GM19239 (cell line): ENCODE measurements at regions not wholly inside any gene's neighbourhood (a gene's known extent, or its start where the extent isn't known, plus 50 kb on each side); places are given as distances from the start of the nearest gene placed in this dataset.

Experiments used
- DNase-seq: peaks from one replicate; pipeline ENCODE4 v3.0.0; 2011; ENCODE audit warnings: low spot score; ENCODE audit not compliant: insufficient read length
- FAIRE-seq: peaks from 2 replicates; lab custom pipeline; 2011; peaks lifted over from hg19 to GRCh38; lab: Jason Lieb, UNC

DNA sequence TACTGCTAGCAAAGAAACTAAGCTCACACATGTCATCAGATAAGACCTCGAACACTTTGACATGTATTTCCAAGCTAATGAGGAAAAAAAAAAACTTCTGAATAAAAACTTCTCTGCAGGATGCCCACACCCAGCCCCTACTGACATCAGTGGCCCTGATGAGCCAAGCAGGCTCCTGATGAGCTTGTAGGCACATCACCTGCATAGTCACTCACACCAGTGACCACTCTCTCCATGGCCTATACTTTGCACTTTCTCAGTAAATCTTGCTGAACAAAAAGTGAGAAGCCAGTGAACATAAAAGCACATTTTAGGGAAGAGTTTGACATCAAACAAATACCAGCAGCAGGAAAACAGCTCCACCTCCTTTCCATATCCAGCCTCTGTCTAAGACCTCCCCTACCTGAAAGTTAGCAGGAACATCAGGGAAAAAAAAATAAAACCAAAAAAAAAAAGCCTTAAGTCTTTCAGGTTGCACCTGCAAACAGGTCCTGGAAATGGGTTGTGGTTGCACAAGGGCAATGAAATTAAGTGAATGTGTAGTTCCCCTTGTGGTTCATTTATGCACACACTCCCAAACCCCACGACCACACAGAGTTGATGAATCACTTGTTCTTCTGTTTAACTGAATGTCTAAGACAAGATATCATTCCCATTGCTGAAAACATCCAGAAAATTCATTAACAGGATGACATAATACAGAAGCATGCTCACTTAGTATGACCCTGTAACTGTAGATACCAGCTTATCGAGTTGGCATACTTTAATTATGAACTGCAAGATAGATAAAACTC is 205.2 kb upstream of the PDE1C start:
- DNase-seq (no peak), FAIRE-seq (no peak)

GRCh38 chr7:32273297-32273696 is 203.1 kb upstream of the PDE1C start:
- FAIRE-seq (no peak), DNase-seq (no peak)

DNA sequence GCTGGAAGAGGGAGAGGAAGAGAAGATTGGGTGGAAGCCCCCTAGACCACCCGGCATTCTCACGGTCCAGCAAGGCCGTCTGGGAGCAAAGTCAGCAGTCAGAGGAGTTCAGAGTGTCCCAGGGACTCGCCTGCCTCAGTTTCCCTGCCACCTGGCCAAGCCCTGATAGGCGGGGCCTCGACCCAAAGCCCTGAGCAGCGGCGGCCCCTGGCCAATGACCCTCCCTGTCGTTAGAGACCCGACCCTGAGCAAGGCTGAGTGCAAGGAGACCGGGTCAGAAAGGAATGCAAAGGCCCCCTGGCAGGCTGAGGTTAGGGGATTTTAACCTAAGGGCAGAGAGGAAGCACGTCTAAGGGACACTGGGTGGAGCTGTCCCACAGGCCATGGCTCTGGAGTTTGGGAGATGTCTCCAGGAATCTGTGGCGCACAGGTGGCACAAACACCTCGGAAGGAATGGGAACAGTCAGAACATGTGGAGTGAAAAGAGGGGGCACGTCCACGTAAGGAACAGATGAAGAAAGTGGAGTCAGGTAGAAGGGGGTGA is 196.8 kb upstream of the PDE1C start:
- FAIRE-seq (no peak), DNase-seq (no peak)

DNA sequence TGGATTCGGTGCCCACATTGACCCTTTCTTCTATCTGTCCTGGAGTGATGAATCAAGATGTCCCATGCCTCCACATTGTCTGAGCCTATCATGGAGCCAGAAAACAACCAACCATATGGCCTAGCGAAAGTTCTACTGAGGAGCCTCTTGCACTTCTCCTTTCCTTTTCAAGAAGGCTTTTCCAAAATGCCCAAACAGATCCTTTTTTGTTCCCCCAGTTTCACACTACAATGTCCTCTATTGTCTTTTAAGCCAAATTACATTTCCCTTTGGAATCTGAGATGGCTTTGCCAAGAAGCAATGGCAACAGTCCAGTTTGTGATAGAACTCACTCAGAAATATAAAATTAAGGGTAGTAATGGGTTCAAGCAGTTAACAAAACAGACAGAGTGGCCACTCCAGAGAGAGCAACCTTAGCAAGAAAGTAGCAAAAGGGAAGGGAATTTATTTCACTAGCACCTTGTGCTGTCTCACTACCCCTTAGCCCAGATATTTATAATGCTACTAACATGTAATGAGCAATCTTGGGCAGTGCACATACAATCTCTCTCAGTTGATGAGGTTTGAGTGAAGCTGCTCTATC is 194.6 kb upstream of the PDE1C start:
- FAIRE-seq (no peak), DNase-seq (no peak)

- no peak for FAIRE-seq
- no peak for DNase-seq
Measured at GRCh38 chr7:32263611-32264010, 193.4 kb upstream of the PDE1C start.

- no peak for DNase-seq
Measured at GRCh38 chr7:32262315-32262714, 192.1 kb upstream of the PDE1C start.

GRCh38 chr7:32259931-32260596 is 189.9 kb upstream of the PDE1C start:
- FAIRE-seq (peak; percentile 69), DNase-seq (peak; percentile 19)

More at GRCh38 chr7:32262315-32262714, 192.1 kb upstream of the PDE1C start:
- FAIRE-seq = no peak

GRCh38 chr7:32258265-32258664 is 188.1 kb upstream of the PDE1C start:
- DNase-seq (no peak), FAIRE-seq (no peak)

DNA sequence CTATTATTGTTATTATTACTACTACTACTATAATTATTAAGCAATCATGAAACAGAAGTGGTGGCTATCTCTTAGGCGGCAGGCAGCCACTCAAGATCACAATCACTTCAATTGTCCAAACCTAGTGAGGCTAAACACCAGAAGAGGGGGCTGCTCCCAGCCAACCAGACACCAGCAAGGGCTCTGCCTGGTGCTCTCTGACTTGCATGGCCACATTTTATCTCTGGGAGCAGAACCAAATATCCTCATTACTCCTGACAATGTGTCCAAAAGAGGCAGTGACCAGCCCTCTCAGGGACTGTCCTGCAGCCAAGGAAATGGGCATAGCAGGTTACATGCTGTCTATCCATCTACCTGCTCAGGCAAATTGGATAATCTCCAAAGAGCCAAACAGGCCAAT is 187.4 kb upstream of the PDE1C start:
- no peak for DNase-seq
- FAIRE-seq = no peak

GRCh38 chr7:32256811-32257210 is 186.6 kb upstream of the PDE1C start:
- no peak for DNase-seq
- no peak for FAIRE-seq

GRCh38 chr7:32256376-32256775 is 186.2 kb upstream of the PDE1C start:
- no peak for FAIRE-seq
- no peak for DNase-seq

GRCh38 chr7:32255036-32255435 is 184.8 kb upstream of the PDE1C start:
- no peak for DNase-seq
- FAIRE-seq = no peak

DNA sequence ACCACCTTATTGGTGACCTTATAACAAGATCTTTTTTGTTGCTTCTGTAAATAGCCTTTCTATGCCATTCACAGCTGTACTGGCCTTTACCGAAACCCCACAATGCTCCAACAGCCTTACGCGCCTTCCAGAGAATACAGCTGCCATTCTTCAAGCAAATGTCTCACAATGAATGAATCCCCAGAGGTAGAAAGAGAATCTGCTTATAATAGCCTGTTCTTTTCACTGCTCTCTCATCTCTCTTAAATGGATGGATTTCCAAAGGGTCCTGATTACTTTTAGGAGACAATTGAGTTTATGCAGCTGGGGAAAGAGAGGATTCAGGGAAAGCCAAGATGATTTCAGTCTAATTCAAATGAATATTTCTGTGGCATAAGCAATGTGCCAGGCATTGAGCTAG is 183.1 kb upstream of the PDE1C start:
- FAIRE-seq (no peak), DNase-seq (no peak)

- no peak for FAIRE-seq
- DNase-seq = no peak
Measured at GRCh38 chr7:32251659-32252058, 181.5 kb upstream of the PDE1C start.

GRCh38 chr7:32250471-32251260 is 180.5 kb upstream of the PDE1C start:
- DNase-seq (no peak), FAIRE-seq (no peak)

- FAIRE-seq = no peak
- no peak for DNase-seq
Measured at GRCh38 chr7:32250003-32250402, 179.8 kb upstream of the PDE1C start.

DNA sequence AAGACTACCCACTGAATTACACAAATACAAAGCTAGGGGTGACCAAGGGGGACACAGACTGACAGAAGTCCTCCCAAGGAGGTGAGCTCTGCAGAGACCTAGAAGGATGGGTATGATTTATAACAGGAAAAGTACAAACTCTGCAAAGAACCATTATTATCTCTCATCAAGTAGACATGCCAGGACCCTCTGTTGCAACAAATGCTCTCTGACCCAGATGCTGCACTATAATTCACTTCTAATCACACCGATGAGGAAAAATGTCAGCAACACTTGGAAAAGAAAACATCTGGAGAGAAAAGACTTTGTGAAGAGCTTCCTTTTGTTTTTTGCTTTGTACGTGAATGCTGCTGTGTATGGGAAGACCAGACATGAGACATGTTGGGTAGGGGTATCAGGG is 178.3 kb upstream of the PDE1C start:
- FAIRE-seq = no peak

GRCh38 chr7:32244806-32245345 is 174.7 kb upstream of the PDE1C start:
- DNase-seq = no peak
- no peak for FAIRE-seq

More for the DNA sequence above, 178.3 kb upstream of the PDE1C start:
- no peak for DNase-seq

DNA sequence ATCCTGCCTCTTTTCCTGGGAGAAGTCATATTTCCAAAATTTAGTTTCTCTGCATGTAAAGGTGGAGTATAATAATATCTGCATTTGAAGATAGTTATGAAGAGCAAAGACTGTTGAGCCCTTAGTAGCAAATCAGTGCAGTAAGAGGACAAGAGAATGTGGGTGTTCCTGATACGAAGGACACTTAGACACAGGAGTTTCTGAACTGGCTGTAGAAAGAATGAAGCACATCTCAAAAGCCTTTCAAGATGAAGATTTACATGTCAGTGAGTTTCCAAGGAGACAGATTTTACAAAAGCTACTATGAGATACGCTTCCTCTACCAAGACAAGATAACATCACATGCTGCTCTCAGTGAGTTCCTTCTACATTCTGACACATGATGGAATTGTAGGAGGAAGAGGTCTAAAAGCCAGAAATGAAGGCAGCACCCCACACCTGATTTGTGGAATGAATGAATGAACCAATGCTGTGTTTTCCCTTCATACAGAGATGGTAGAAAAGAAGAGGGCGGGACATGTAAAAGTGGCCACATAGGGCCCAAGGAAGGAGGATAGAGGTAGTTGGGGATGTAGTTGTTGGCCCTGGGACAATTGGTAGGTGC is 173.6 kb upstream of the PDE1C start:
- FAIRE-seq (no peak), DNase-seq (no peak)

DNA sequence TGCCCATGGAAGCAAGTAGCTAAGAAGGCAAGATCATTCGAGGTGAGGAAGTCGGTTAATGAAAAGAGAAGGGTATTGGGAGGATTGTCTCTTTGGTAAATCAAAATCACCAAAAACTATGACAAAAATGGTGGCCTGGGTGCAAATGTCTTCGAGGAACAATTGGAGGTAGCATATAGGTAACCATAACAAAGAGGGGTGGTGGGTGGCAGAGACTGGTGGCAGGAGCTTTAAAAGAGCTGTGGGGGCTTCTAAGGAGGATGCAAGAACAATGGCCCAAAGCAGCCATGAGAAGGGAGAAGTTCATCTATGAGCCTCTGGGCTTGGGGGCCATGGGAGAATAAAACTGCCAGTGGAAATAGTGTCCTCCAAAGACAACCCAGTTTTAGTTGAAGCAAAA is 172.2 kb upstream of the PDE1C start:
- no peak for FAIRE-seq
- DNase-seq = no peak
